Astrocyte of the cerebellum (primary cell): ENCODE measurements at regions not wholly inside any gene's neighbourhood (a gene's known extent, or its start where the extent isn't known, plus 50 kb on each side); places are given as distances from the start of the nearest gene placed in this dataset.

ENCODE experiments used
- DNase-seq: peaks from one replicate; pipeline ENCODE4 v3.0.0-alpha.2; 2011; ENCODE audit warnings: low read depth
- H3K4me3 ChIP-seq: 2 replicates; pipeline ENCODE4 v1.5.1; 2011; ENCODE audit warnings: mild to moderate bottlenecking, low read depth, low read length, moderate library complexity
- in situ Hi-C: cut with HindIII; loops from 2 replicates; pipeline ENCODE4 v1.10.0; 2017; ENCODE audit warnings: low sequenced_read_pairs
- TF ChIP-seq, protein P1 (sequence below): IDR thresholded peaks from 2 replicates; pipeline ENCODE4 v1.5.1; 2012; ENCODE audit warnings: low read length, low read depth, moderate library complexity, mild to moderate bottlenecking; ENCODE audit errors: missing control alignments

- in situ Hi-C loops = no loop called here
- no peak for DNase-seq
- TF ChIP-seq, protein P1, sequence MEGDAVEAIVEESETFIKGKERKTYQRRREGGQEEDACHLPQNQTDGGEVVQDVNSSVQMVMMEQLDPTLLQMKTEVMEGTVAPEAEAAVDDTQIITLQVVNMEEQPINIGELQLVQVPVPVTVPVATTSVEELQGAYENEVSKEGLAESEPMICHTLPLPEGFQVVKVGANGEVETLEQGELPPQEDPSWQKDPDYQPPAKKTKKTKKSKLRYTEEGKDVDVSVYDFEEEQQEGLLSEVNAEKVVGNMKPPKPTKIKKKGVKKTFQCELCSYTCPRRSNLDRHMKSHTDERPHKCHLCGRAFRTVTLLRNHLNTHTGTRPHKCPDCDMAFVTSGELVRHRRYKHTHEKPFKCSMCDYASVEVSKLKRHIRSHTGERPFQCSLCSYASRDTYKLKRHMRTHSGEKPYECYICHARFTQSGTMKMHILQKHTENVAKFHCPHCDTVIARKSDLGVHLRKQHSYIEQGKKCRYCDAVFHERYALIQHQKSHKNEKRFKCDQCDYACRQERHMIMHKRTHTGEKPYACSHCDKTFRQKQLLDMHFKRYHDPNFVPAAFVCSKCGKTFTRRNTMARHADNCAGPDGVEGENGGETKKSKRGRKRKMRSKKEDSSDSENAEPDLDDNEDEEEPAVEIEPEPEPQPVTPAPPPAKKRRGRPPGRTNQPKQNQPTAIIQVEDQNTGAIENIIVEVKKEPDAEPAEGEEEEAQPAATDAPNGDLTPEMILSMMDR = no peak
- H3K4me3 ChIP-seq = no peak overlapping the region
These were observed 1804.9 kb upstream of the LRRTM1 start for GRCh38 chr2:82109418-82109817.

DNA sequence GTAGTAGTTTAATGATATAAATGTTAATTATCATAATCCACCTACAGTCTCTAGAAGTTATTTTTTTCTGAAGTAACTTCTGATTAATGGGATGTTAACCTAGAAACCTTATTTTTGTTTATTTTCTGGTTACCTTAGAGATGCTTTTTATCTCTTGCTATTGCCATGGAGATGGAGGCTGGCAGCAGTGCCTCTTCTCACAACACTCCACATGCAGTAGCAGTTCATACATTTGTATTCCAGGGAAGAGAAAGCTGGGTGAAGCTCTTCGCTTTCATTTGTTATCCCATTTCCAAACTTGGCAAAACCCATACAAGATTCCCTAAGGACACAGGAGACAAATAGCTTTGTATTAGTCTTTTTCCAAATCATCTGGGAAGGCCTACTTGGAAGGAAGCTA lies 1794.1 kb upstream of the LRRTM1 start:
- DNase-seq = no peak
- no peak overlapping the region for H3K4me3 ChIP-seq
- in situ Hi-C loops = loop anchor here (10.0 kb wide), 1 partner anchor 1096 kb away; no protein-coding TSS in a partner anchor
- TF ChIP-seq, protein P1 = no peak

GRCh38 chr2:82089518-82089917 lies 1785.0 kb upstream of the LRRTM1 start:
- no peak for DNase-seq
- in situ Hi-C loops = no loop called here
- H3K4me3 ChIP-seq = no peak overlapping the region
- TF ChIP-seq, protein P1 = no peak

GRCh38 chr2:82084679-82085392 lies 1780.3 kb upstream of the LRRTM1 start:
- TF ChIP-seq, protein P1 = no peak
- no peak overlapping the region for H3K4me3 ChIP-seq
- DNase-seq = no peak
- in situ Hi-C loops = no loop called here

- TF ChIP-seq, protein P1 = no peak
- no peak for DNase-seq
- in situ Hi-C loops = no loop called here
- H3K4me3 ChIP-seq = no peak overlapping the region
These were observed 1771.3 kb upstream of the LRRTM1 start for GRCh38 chr2:82075875-82076274.

- in situ Hi-C loops = no loop called here
- DNase-seq = no peak
- H3K4me3 ChIP-seq = no peak overlapping the region
- TF ChIP-seq, protein P1 = no peak
These were observed 1757.9 kb upstream of the LRRTM1 start for GRCh38 chr2:82062463-82062862.
